NT2/D1 (cell line): ENCODE measurements at regions not wholly inside any gene's neighbourhood (a gene's known extent, or its start where the extent isn't known, plus 50 kb on each side); places are given as distances from the start of the nearest gene placed in this dataset.

Experiments
- SUZ12 ChIP-seq: IDR thresholded peaks from 2 replicates; pipeline ENCODE4 v1.6.1; 2011; ENCODE audit not compliant: insufficient read length, insufficient read depth; ENCODE audit errors: extremely low read depth
- YY1 ChIP-seq: IDR thresholded peaks from 2 replicates; pipeline ENCODE4 v1.6.1; 2011; ENCODE audit not compliant: insufficient read length, insufficient read depth

GRCh38 chr1:218163371-218163770, 121.7 kb upstream of the RRP15 start:
- TF ChIP-seq YY1 (no peak), SUZ12 (no peak)
